ENCODE measurements at regions not wholly inside any gene's neighbourhood (a gene's known extent, or its start where the extent isn't known, plus 50 kb on each side); places are given as distances from the start of the nearest gene placed in this dataset.
A peak's percentile ranks its signal among the peaks of the same experiment; 100 is the strongest.

GRCh38 chr2:53111004-53111403, 656.6 kb upstream of the CHAC2 start:
- no peak for DNase-seq (ENCODE audit: low read depth)

GRCh38 chr2:53108246-53108645, 659.4 kb upstream of the CHAC2 start:
- DNase-seq (ENCODE audit: low read depth) = no peak

- DNase-seq (ENCODE audit: low read depth) = peak; percentile 73
Observed at GRCh38 chr2:53104263-53104662, 663.3 kb upstream of the CHAC2 start.

GRCh38 chr2:53103679-53104078, 663.9 kb upstream of the CHAC2 start:
- DNase-seq (ENCODE audit: low read depth) = no peak

GRCh38 chr2:53098696-53099078, 668.9 kb upstream of the CHAC2 start:
- DNase-seq (ENCODE audit: low read depth) = no peak

- no peak for DNase-seq (ENCODE audit: low read depth)
Observed at GRCh38 chr2:53096351-53096750, 671.3 kb upstream of the CHAC2 start.

GRCh38 chr2:53095664-53096063, 671.9 kb upstream of the CHAC2 start:
- DNase-seq (ENCODE audit: low read depth) = no peak

- no peak for DNase-seq (ENCODE audit: low read depth)
Observed at GRCh38 chr2:53095227-53095626, 672.4 kb upstream of the CHAC2 start.

GRCh38 chr2:53093355-53093754, 674.2 kb upstream of the CHAC2 start:
- DNase-seq (ENCODE audit: low read depth) = no peak

GRCh38 chr2:53091183-53091582, 676.4 kb upstream of the CHAC2 start:
- no peak for DNase-seq (ENCODE audit: low read depth)

- DNase-seq (ENCODE audit: low read depth) = no peak
Observed at GRCh38 chr2:53087874-53088461, 679.6 kb upstream of the CHAC2 start.

- peak; percentile 86 for DNase-seq (ENCODE audit: low read depth)
Observed at GRCh38 chr2:53087262-53087873, 680.2 kb upstream of the CHAC2 start.

GRCh38 chr2:53077413-53077812, 690.2 kb upstream of the CHAC2 start:
- no peak for DNase-seq (ENCODE audit: low read depth)

GRCh38 chr2:53075760-53076159, 691.8 kb upstream of the CHAC2 start:
- DNase-seq (ENCODE audit: low read depth) = no peak

GRCh38 chr2:53067533-53067932, 700.1 kb upstream of the CHAC2 start:
- DNase-seq (ENCODE audit: low read depth) = no peak

- no peak for DNase-seq (ENCODE audit: low read depth)
Observed at GRCh38 chr2:53067056-53067455, 700.5 kb upstream of the CHAC2 start.

- DNase-seq (ENCODE audit: low read depth) = peak; percentile 1
Observed at GRCh38 chr2:53064154-53064553, 703.5 kb upstream of the CHAC2 start.

GRCh38 chr2:53058526-53058925, 709.1 kb upstream of the CHAC2 start:
- peak; percentile 57 for DNase-seq (ENCODE audit: low read depth)

- no peak for DNase-seq (ENCODE audit: low read depth)
Observed at GRCh38 chr2:53053937-53054336, 713.7 kb upstream of the CHAC2 start.

- no peak for DNase-seq (ENCODE audit: low read depth)
Observed at GRCh38 chr2:53051157-53051556, 716.4 kb upstream of the CHAC2 start.

- DNase-seq (ENCODE audit: low read depth) = no peak
Observed at GRCh38 chr2:53040536-53041229, 726.9 kb upstream of the CHAC2 start.

GRCh38 chr2:53036196-53036595, 731.4 kb upstream of the CHAC2 start:
- DNase-seq (ENCODE audit: low read depth) = peak; percentile 32

GRCh38 chr2:53035153-53035552, 732.5 kb upstream of the CHAC2 start:
- DNase-seq (ENCODE audit: low read depth) = no peak

GRCh38 chr2:53033411-53033810, 734.2 kb upstream of the CHAC2 start:
- peak; percentile 24 for DNase-seq (ENCODE audit: low read depth)

Measured in ELR (cell line).